ENCODE measurements at regions not wholly inside any gene's neighbourhood (a gene's known extent, or its start where the extent isn't known, plus 50 kb on each side); places are given as distances from the start of the nearest gene placed in this dataset.

DNA sequence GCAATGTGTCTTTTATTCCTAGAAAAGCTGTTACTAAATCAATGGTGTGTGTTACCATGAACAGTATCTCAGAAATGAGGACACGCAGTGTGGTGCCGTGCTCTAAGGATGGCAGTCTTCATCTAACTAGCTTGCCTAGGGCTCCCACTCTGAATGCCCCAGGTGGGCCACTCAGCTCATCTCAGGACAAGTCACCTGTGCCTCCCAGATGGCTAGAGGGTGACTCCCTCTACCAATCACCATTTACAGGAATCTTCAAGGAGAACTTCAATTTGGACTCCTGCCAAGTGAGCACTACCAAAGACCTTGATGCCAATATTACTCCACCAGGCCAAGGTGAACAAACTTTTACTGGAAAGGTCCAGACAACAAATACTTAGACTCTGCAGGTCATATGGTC is 202.8 kb upstream of the FOXQ1 start:
- no peaks in the 10 kb centered on the region for H3K9me3 ChIP-seq (replicated peaks; ENCODE audit: control insufficient read depth, low read depth, low read length)

DNA sequence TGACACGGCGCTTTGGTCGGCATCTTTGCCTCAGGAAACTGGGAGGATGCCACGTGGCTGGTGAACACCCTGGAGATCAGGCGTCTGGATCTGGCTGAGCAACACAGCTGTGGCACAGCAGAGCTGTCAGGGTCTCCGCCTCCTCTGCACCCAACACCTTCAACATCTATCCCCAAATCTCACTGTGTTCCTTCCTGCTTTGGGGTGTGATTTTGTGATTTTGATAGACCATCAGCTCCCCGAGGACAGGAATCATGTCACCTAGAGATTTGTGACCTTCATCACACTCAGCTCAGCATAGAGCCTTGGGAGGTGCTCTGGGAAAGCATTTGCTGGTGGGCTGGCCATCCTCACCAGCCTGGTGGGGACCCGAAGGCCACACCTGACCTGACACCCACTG is 203.7 kb upstream of the FOXQ1 start:
- no peaks in the 10 kb centered on the region for H3K27me3 ChIP-seq (ENCODE audit: control insufficient read depth, insufficient read depth, low read length)
- H3K27ac ChIP-seq (ENCODE audit: low read length): no peak overlapping the region
- WGBS (ENCODE audit: insufficient coverage): 87% methylated on average over 5 of the region's 8 CpGs
- no peaks in the 10 kb centered on the region for H3K9me3 ChIP-seq (replicated peaks; ENCODE audit: control insufficient read depth, low read depth, low read length)
- no peak overlapping the region for H3K4me3 ChIP-seq (ENCODE audit: low read length)
- no peaks in the 10 kb centered on the region for H3K36me3 ChIP-seq (ENCODE audit: control insufficient read depth, insufficient read depth, low read length)
- DNase-seq: no peak
- H3K4me1 ChIP-seq (ENCODE audit: control insufficient read depth, insufficient read depth, low read length): no peaks in the 10 kb centered on the region

More for the DNA sequence above, 202.8 kb upstream of the FOXQ1 start:
- Histone ChIP-seq H3K4me1 (ENCODE audit: control insufficient read depth, insufficient read depth, low read length) (no peaks in the 10 kb centered on the region), H3K36me3 (ENCODE audit: control insufficient read depth, insufficient read depth, low read length) (no peaks in the 10 kb centered on the region), H3K27ac (ENCODE audit: low read length) (no peak overlapping the region), H3K4me3 (ENCODE audit: low read length) (no peak overlapping the region), H3K27me3 (ENCODE audit: control insufficient read depth, insufficient read depth, low read length) (no peaks in the 10 kb centered on the region)
- 65% methylated on average over 2 of the region's 2 CpGs for WGBS (ENCODE audit: insufficient coverage)
- no peak for DNase-seq

DNA sequence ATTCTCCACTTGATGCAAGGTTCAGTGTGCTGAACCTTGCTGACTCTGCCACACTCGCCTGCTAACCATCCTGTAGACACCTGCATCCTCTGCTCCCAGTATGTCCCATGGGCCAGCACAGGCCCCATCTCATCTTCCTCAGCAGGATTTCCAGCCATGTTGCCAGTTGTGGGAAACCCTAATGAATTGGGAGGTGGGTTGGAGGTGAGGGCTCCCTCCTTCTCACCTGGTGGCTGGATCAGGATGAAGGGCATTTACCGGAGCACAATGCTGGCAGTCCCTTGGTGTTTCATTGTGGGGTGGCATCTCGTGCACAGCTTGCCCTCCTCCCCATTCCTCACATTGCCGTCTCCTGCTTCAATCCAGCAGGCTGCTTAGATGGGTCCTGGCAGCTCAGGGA is 204.3 kb upstream of the FOXQ1 start:
- Histone ChIP-seq H3K27me3 (ENCODE audit: control insufficient read depth, insufficient read depth, low read length) (no peaks in the 10 kb centered on the region), H3K4me3 (ENCODE audit: low read length) (no peak overlapping the region), H3K4me1 (ENCODE audit: control insufficient read depth, insufficient read depth, low read length) (no peaks in the 10 kb centered on the region), H3K27ac (ENCODE audit: low read length) (no peak overlapping the region), H3K9me3 (replicated peaks; ENCODE audit: control insufficient read depth, low read depth, low read length) (no peaks in the 10 kb centered on the region), H3K36me3 (ENCODE audit: control insufficient read depth, insufficient read depth, low read length) (no peaks in the 10 kb centered on the region)
- DNase-seq: no peak
- WGBS (ENCODE audit: insufficient coverage): 91% methylated on average over 1 of the region's 4 CpGs

DNA sequence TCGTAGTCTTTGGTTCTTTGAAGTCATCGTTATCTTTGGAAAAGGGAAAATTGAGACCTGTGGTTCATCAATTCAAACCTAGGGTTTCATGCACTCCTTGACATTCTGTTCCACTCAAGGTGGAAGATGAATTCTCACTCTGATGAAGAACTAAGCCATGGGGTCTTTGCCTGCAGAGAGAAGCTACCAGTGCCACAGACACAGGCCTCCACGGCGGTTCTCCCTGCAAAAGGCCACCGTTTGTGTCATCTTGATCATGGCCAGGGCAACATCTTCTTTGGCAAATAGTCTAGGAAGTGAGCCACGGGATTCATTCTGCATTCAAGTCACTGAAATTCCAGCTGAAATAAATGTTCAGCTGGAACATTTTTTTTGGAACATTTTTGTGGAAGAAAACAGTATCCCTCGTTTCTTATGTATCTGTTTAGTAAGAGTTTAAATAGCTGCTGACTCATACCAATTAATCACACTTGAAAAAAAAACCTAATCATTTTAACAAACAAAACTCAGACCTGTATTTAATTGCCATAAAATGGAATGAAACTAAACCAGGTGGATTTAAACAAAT is 206.0 kb upstream of the FOXQ1 start:
- no peaks in the 10 kb centered on the region for H3K9me3 ChIP-seq (replicated peaks; ENCODE audit: control insufficient read depth, low read depth, low read length)
- no peaks in the 10 kb centered on the region for H3K4me1 ChIP-seq (ENCODE audit: control insufficient read depth, insufficient read depth, low read length)
- WGBS (ENCODE audit: insufficient coverage): 65% methylated on average over 3 of the region's 7 CpGs
- H3K27me3 ChIP-seq (ENCODE audit: control insufficient read depth, insufficient read depth, low read length): peaks cover 4% of the 10 kb centered on the region
- no peaks in the 10 kb centered on the region for H3K36me3 ChIP-seq (ENCODE audit: control insufficient read depth, insufficient read depth, low read length)
- H3K4me3 ChIP-seq (ENCODE audit: low read length): no peak overlapping the region
- no peak overlapping the region for H3K27ac ChIP-seq (ENCODE audit: low read length)
- DNase-seq: peak; percentile 46

DNA sequence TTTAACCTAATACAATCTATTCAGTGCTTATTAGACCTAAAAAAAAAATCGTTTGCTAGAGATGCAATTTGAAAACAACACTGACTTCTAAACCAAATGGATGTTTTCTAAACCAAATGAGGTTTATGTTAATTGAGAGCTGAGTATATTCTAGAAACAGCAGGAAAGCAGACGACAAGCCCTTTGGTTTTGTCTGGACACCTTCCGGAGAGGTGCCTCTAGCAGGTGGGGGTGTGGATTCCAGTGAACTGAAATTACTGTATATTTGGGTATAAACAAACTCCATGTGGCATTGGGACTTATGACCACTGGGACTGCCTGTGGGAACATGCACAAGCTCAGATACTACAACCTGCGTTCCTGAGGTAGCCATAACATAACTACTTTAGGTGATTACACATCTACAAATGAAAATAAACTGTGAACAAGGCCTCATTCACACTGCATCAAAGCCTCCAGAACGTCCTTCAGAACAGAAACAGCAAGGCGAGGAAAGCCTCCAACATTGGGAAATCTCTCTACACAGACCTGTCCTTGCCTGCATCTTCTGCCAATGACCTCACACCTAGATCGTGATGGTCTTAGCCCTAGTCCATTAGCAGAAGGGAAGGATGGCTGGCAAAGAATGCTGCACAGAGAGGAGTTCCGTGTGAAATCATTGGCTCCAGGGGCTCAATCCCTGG is 206.8 kb upstream of the FOXQ1 start:
- Histone ChIP-seq H3K4me1 (ENCODE audit: control insufficient read depth, insufficient read depth, low read length) (no peaks in the 10 kb centered on the region), H3K36me3 (ENCODE audit: control insufficient read depth, insufficient read depth, low read length) (no peaks in the 10 kb centered on the region), H3K4me3 (ENCODE audit: low read length) (no peak overlapping the region), H3K9me3 (replicated peaks; ENCODE audit: control insufficient read depth, low read depth, low read length) (no peaks in the 10 kb centered on the region), H3K27me3 (ENCODE audit: control insufficient read depth, insufficient read depth, low read length) (peaks cover 5% of the 10 kb centered on the region), H3K27ac (ENCODE audit: low read length) (no peak overlapping the region)
- WGBS (ENCODE audit: insufficient coverage): 76% methylated on average over 3 of the region's 8 CpGs
- DNase-seq: no peak

DNA sequence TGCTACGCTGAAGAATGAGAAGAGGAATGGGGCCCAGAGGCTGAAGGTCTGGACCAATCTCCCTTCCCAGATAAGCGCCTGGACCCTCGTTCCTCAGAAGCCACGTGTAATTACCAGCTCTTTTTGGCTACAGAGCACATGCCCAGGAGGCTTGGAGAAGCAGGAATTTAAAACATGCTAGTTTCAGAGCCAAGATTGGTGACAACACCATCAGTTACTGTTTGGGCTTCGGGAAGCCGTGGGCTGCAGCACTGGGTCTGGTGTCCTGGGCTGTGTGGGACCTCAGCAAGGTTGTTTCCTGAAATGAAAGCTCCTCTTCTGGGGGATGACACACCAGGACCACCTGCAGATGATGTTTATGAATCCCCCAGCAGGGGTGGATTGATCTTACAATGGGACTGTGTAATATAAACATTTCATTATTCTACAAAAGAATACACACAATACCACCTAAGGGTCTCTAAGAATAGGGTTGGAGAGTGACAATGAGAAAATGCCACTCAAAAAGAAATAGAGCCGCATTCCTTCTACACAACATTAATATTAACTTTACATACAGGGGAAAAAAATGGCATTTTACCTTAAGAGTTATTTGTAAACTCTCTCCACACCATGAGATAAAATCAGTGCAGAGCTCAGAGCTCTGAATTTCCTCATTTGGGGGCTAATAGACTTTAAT is 207.8 kb upstream of the FOXQ1 start:
- Histone ChIP-seq H3K4me1 (ENCODE audit: control insufficient read depth, insufficient read depth, low read length) (no peaks in the 10 kb centered on the region), H3K27ac (ENCODE audit: low read length) (no peak overlapping the region), H3K9me3 (replicated peaks; ENCODE audit: control insufficient read depth, low read depth, low read length) (no peaks in the 10 kb centered on the region), H3K27me3 (ENCODE audit: control insufficient read depth, insufficient read depth, low read length) (peaks cover 5% of the 10 kb centered on the region), H3K36me3 (ENCODE audit: control insufficient read depth, insufficient read depth, low read length) (no peaks in the 10 kb centered on the region), H3K4me3 (ENCODE audit: low read length) (no peak overlapping the region)
- DNase-seq: no peak
- WGBS (ENCODE audit: insufficient coverage): 34% methylated on average over 6 of the region's 7 CpGs

DNA sequence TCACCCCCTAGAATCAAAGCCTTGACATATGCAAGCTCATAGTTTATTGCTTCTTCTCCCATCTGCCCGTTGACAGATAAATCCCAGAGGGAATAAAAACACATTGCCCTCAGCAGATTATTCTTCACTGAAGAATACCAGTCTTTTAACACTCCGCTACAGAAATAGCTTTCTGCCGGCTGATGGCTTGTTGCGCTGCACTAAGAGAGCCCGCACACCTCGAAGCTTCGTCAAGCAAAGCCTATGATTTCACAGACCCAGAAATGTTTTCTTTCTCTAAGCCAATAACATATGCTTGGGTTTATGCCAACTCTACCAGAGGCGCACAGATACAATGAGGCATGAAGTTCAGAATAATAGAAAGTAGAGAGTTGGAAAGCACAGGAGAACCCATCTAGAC is 208.9 kb upstream of the FOXQ1 start:
- DNase-seq: no peak
- Histone ChIP-seq H3K36me3 (ENCODE audit: control insufficient read depth, insufficient read depth, low read length) (no peaks in the 10 kb centered on the region), H3K27me3 (ENCODE audit: control insufficient read depth, insufficient read depth, low read length) (peaks cover 5% of the 10 kb centered on the region), H3K4me1 (ENCODE audit: control insufficient read depth, insufficient read depth, low read length) (no peaks in the 10 kb centered on the region), H3K4me3 (ENCODE audit: low read length) (no peak overlapping the region), H3K9me3 (replicated peaks; ENCODE audit: control insufficient read depth, low read depth, low read length) (no peaks in the 10 kb centered on the region), H3K27ac (ENCODE audit: low read length) (no peak overlapping the region)
- 100% methylated on average over 1 of the region's 8 CpGs for WGBS (ENCODE audit: insufficient coverage)

DNA sequence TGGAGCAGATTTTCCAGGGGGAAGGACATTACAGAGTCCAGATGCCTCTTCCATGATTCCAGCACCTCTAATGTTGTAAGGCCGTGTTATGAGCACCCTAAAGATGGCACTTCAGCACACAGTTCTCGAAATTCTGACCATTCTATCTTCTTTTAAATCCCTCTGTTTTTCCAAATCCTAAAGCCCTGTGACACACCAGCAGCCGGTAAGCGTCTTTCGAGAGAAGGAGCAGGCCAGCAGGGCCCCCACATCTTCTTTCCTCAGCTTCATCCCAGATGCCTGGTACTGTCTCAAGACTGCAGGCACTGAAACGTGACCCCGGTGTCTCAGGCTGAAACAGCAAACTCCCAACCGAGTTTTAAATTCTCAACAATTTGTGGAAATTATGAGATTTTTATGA is 211.6 kb upstream of the FOXQ1 start:
- Histone ChIP-seq H3K4me1 (ENCODE audit: control insufficient read depth, insufficient read depth, low read length) (no peaks in the 10 kb centered on the region), H3K27me3 (ENCODE audit: control insufficient read depth, insufficient read depth, low read length) (peaks cover 5% of the 10 kb centered on the region), H3K36me3 (ENCODE audit: control insufficient read depth, insufficient read depth, low read length) (no peaks in the 10 kb centered on the region), H3K27ac (ENCODE audit: low read length) (no peak overlapping the region), H3K9me3 (replicated peaks; ENCODE audit: control insufficient read depth, low read depth, low read length) (no peaks in the 10 kb centered on the region), H3K4me3 (ENCODE audit: low read length) (no peak overlapping the region)
- 68% methylated on average over 5 of the region's 8 CpGs for WGBS (ENCODE audit: insufficient coverage)
- DNase-seq: peak; percentile 36

DNA sequence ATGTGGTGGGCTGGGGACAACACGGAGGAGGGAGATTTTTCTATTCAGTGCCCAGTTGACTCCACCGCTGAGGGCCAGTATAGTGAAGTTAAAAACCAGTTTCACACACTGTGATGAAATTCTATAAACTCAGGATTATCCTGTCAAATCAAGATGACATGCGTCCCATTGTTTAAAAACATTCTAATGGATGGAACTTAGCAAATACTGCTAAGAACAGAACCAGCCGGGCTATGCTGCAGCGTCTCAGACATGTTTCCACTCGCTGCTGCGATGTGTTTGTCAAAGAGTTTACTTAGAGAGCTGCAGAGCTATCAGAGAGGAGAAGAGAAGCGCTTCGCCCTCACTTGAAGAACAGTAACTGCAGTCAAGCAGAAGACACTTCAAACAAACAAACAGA is 212.6 kb upstream of the FOXQ1 start:
- Histone ChIP-seq H3K9me3 (replicated peaks; ENCODE audit: control insufficient read depth, low read depth, low read length) (no peaks in the 10 kb centered on the region), H3K4me1 (ENCODE audit: control insufficient read depth, insufficient read depth, low read length) (no peaks in the 10 kb centered on the region), H3K27me3 (ENCODE audit: control insufficient read depth, insufficient read depth, low read length) (peaks cover 5% of the 10 kb centered on the region), H3K36me3 (ENCODE audit: control insufficient read depth, insufficient read depth, low read length) (no peaks in the 10 kb centered on the region), H3K4me3 (ENCODE audit: low read length) (no peak overlapping the region), H3K27ac (ENCODE audit: low read length) (no peak overlapping the region)
- no peak for DNase-seq
- 87% methylated on average over 3 of the region's 9 CpGs for WGBS (ENCODE audit: insufficient coverage)

DNA sequence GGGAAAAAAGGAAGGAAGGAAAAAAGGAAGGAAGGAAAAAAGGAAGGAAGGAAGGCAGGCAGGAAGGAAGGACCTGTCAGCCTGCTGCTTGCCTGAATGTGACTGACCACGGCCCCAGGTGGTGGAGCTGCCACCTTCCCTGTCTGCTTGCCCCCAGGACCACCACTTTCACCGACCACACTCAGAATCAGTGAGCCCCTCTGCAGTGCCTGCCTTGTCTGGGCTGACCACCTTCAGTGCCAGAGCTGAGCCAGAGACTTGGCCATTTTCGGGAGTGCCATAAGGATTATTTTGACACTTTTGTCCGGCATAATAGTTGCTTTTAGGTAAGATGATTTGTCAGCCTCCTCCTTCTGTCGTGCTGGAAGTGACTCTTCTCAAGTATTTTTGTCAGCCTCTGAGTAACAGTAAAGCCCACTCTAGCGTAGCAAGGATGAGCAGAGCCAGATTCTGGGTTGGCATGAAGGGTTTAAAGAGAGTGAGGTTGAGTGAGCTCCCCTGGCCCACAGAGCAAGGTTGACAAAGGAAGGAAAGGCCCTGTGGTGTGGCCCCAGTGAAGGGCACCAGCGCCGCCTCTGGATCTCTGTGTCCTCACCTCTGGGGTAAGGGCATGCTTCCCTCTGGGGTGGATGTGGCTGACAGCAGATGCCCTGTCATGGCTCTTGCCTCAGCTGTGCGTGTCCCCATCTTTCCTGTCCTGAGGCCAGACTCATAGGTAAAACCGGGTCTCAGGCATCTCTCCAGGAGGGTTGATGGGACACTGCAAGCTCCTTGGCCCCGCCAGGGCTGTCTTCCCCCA is 214.7 kb upstream of the FOXQ1 start:
- H3K27ac ChIP-seq (ENCODE audit: low read length): no peak overlapping the region
- H3K9me3 ChIP-seq (replicated peaks; ENCODE audit: control insufficient read depth, low read depth, low read length): no peaks in the 10 kb centered on the region
- no peak for DNase-seq
- H3K4me3 ChIP-seq (ENCODE audit: low read length): no peak overlapping the region
- H3K4me1 ChIP-seq (ENCODE audit: control insufficient read depth, insufficient read depth, low read length): no peaks in the 10 kb centered on the region
- H3K36me3 ChIP-seq (ENCODE audit: control insufficient read depth, insufficient read depth, low read length): no peaks in the 10 kb centered on the region
- 88% methylated on average over 5 of the region's 11 CpGs for WGBS (ENCODE audit: insufficient coverage)
- H3K27me3 ChIP-seq (ENCODE audit: control insufficient read depth, insufficient read depth, low read length): peaks cover 5% of the 10 kb centered on the region
